Endothelial cell of umbilical vein (primary cell): ENCODE measurements at regions not wholly inside any gene's neighbourhood (a gene's known extent, or its start where the extent isn't known, plus 50 kb on each side); places are given as distances from the start of the nearest gene placed in this dataset.

Experiments used
- BruUV-seq: library from RNA; stranded (reverse); fragments of 400-500 nt; replicated peaks from 2 replicates; lab custom pipeline; 2021; lab: Mats Ljungman, UMichigan
- CTCF ChIA-PET: fragments of 300-600, 350-600 bp; sonication (Branson Sonifier 250); formaldehyde crosslinking; loops from one replicate; lab custom pipeline; 2021; ENCODE audit warnings: antibody characterized with exemption, inconsistent platforms; lab: Charles Lee
- POLR2A ChIA-PET: fragments of 300-600, 350-600 bp; sonication (Branson Sonifier 250); formaldehyde crosslinking; loops from one replicate; lab custom pipeline; 2021; ENCODE audit warnings: antibody characterized with exemption, inconsistent platforms; lab: Charles Lee
- DNase-seq: peaks from one replicate; pipeline ENCODE4 v3.0.0-alpha.2; 2011; ENCODE audit warnings: low read depth, low spot score
- FAIRE-seq: peaks from 2 replicates; lab custom pipeline; 2011; peaks lifted over from hg19 to GRCh38; lab: Jason Lieb, UNC
- H2AFZ ChIP-seq: 2 replicates; pipeline ENCODE4 v1.6.0; 2012; ENCODE audit warnings: low read depth, low read length, control low read depth, inconsistent platforms
- H3K27ac ChIP-seq: 2 replicates; pipeline ENCODE4 v1.5.1; 2011; ENCODE audit warnings: low read depth, mild to moderate bottlenecking, control low read depth, low read length, moderate library complexity; ENCODE audit not compliant: insufficient read depth
- H3K27me3 ChIP-seq, 2 experiments: 2 replicates each; pipeline versions ENCODE4 v1.6.0 to v1.6.1; 2011; ENCODE audit warnings: low read length in 2 of 2, mixed read lengths in 1 of 2; ENCODE audit not compliant: control insufficient read depth in 2 of 2, insufficient read depth in 2 of 2
- H3K36me3 ChIP-seq, 2 experiments: 2 replicates in 1 of 2; 3 replicates in 1 of 2; pipeline ENCODE4 v1.5.1; 2011; ENCODE audit warnings: low read length in 2 of 2, mild to moderate bottlenecking in 1 of 2, moderate library complexity in 1 of 2; ENCODE audit not compliant: control insufficient read depth in 2 of 2, insufficient read depth in 2 of 2; ENCODE audit errors: extremely low read depth in 1 of 2
- H3K4me1 ChIP-seq: 3 replicates; pipeline ENCODE4 v1.5.1; 2011; ENCODE audit warnings: mild to moderate bottlenecking, low read length; ENCODE audit not compliant: control insufficient read depth, insufficient read depth; ENCODE audit errors: extremely low read depth
- H3K4me2 ChIP-seq: 2 replicates; pipeline ENCODE4 v1.6.1; 2011; ENCODE audit warnings: low read length, control low read depth, mixed read lengths; ENCODE audit not compliant: insufficient read depth
- H3K4me3 ChIP-seq, 3 experiments: fragments of 200-600 bp in 1 of 3; sonication (generic), shearing (Covaris generic) in 1 of 3; replicated peaks in 1 of 3; 2 replicates each; pipeline ENCODE4 v1.5.1; 2011 to 2016; ENCODE audit warnings: control low read depth in 3 of 3, low read length in 3 of 3, mild to moderate bottlenecking in 2 of 3, inconsistent platforms in 1 of 3, low read depth in 1 of 3, moderate library complexity in 1 of 3; ENCODE audit not compliant: insufficient read depth in 1 of 3
- H3K79me2 ChIP-seq: 2 replicates; pipeline ENCODE4 v1.6.0; 2012; ENCODE audit warnings: low read length, inconsistent platforms; ENCODE audit not compliant: control insufficient read depth, insufficient read depth
- H3K9ac ChIP-seq: replicated peaks from 2 replicates; pipeline ENCODE3; 2011; ENCODE audit warnings: low read length, control low read depth; ENCODE audit not compliant: insufficient read depth; ENCODE audit errors: extremely low read depth
- H3K9me1 ChIP-seq: replicated peaks from 3 replicates; pipeline ENCODE4 v1.6.0; 2011; ENCODE audit warnings: mild to moderate bottlenecking, low read length; ENCODE audit not compliant: control insufficient read depth, insufficient read depth; ENCODE audit errors: extremely low read depth
- H3K9me3 ChIP-seq: replicated peaks from 2 replicates; pipeline ENCODE4 v1.5.1; 2012; ENCODE audit warnings: low read length, inconsistent platforms; ENCODE audit not compliant: control insufficient read depth, insufficient read depth
- H4K20me1 ChIP-seq: replicated peaks from 2 replicates; pipeline ENCODE3; 2011; ENCODE audit warnings: mild to moderate bottlenecking, low read length; ENCODE audit not compliant: control insufficient read depth, insufficient read depth; ENCODE audit errors: extremely low read depth
- EZH2 ChIP-seq: IDR thresholded peaks from 2 replicates; pipeline ENCODE4 v1.6.1; 2012; ENCODE audit warnings: borderline replicate concordance, low read depth, mild to moderate bottlenecking, moderate library complexity, low read length, inconsistent platforms; ENCODE audit not compliant: severe bottlenecking
- FOS ChIP-seq: IDR thresholded peaks from 2 replicates; pipeline ENCODE4 v1.6.1; 2011; ENCODE audit warnings: mild to moderate bottlenecking, low read length, moderate library complexity, borderline replicate concordance; ENCODE audit not compliant: insufficient read depth
- GATA2 ChIP-seq: IDR thresholded peaks from 2 replicates; pipeline ENCODE4 v1.7.0; 2011; ENCODE audit warnings: low read depth, mild to moderate bottlenecking, moderate library complexity, mixed read lengths, low read length; ENCODE audit not compliant: insufficient read length, insufficient read depth
- JUN ChIP-seq: IDR thresholded peaks from 2 replicates; pipeline ENCODE4 v1.6.1; 2011; ENCODE audit warnings: borderline replicate concordance, low read depth; ENCODE audit not compliant: insufficient read length, insufficient read depth
- MYC ChIP-seq: IDR thresholded peaks from one replicate; pipeline ENCODE4 v1.6.1; 2011; ENCODE audit warnings: mild to moderate bottlenecking, low read depth, low read length
- POLR2A ChIP-seq: IDR thresholded peaks from 2 replicates; pipeline ENCODE4 v1.6.1; 2012; ENCODE audit warnings: low read depth, mild to moderate bottlenecking, control low read depth, low read length
- POLR2AphosphoS5 ChIP-seq: IDR thresholded peaks from 2 replicates; pipeline ENCODE4 v1.6.1; 2012; ENCODE audit warnings: low read depth, mild to moderate bottlenecking, control low read depth, low read length, moderate library complexity; ENCODE audit not compliant: insufficient read depth
- dilution Hi-C: fragments of 300-500 bp; cut with MboI; formaldehyde crosslinking; loops from one replicate; pipeline ENCODE4 v1.15.0; 2019; ENCODE audit warnings: low sequenced_read_pairs; ENCODE audit not compliant: extremely low pct_ligation_motif_present
- intact Hi-C: fragments of 100-400 bp; cut with micrococcal nuclease; formaldehyde crosslinking; loops from one replicate; pipeline ENCODE4 v1.10.0; 2022
- TF ChIP-seq, protein P1 (sequence below): IDR thresholded peaks from 2 replicates; pipeline ENCODE4 v1.6.1; 2011; ENCODE audit not compliant: insufficient read depth, insufficient read length
- TF ChIP-seq, protein P2 (sequence below), 2 donors: IDR thresholded peaks; 1 replicate in 1 of 2; 2 replicates in 1 of 2; pipeline ENCODE4 v1.5.1; 2011; ENCODE audit warnings: low read length in 2 of 2, mild to moderate bottlenecking in 2 of 2, moderate library complexity in 2 of 2, control low read depth in 1 of 2, inconsistent platforms in 1 of 2, low read depth in 1 of 2; ENCODE audit not compliant: insufficient read depth in 1 of 2; ENCODE audit errors: extremely low read depth in 1 of 2

GRCh38 chr3:94402126-94402525 is 339.3 kb downstream of the NSUN3 start:
- Histone ChIP-seq H3K9ac (no peak overlapping the region), H3K27ac (no peak overlapping the region), H4K20me1 (no peaks in the 10 kb centered on the region), H3K4me2 (no peak overlapping the region), H3K9me1 (no peaks in the 10 kb centered on the region), H3K4me3 (no peak overlapping the region), H3K36me3 (no peaks in the 10 kb centered on the region), H2AFZ (no peak overlapping the region), H3K4me1 (no peaks in the 10 kb centered on the region), H3K27me3 (peaks cover 0 to 2% of the 10 kb centered on the region in 2 experiments), H3K9me3 (no peaks in the 10 kb centered on the region), H3K79me2 (no peaks in the 10 kb centered on the region)
- DNase-seq (no peak), FAIRE-seq (no peak)
- CTCF ChIA-PET: no interaction called here
- no TSS peak for BruUV-seq
- TF ChIP-seq JUN (no peak), POLR2AphosphoS5 (no peak), POLR2A (no peak), FOS (no peak), GATA2 (no peak), EZH2 (no peak), MYC (no peak)
- TF ChIP-seq, protein P1, sequence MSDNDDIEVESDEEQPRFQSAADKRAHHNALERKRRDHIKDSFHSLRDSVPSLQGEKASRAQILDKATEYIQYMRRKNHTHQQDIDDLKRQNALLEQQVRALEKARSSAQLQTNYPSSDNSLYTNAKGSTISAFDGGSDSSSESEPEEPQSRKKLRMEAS: no peak
- TF ChIP-seq, protein P2, sequence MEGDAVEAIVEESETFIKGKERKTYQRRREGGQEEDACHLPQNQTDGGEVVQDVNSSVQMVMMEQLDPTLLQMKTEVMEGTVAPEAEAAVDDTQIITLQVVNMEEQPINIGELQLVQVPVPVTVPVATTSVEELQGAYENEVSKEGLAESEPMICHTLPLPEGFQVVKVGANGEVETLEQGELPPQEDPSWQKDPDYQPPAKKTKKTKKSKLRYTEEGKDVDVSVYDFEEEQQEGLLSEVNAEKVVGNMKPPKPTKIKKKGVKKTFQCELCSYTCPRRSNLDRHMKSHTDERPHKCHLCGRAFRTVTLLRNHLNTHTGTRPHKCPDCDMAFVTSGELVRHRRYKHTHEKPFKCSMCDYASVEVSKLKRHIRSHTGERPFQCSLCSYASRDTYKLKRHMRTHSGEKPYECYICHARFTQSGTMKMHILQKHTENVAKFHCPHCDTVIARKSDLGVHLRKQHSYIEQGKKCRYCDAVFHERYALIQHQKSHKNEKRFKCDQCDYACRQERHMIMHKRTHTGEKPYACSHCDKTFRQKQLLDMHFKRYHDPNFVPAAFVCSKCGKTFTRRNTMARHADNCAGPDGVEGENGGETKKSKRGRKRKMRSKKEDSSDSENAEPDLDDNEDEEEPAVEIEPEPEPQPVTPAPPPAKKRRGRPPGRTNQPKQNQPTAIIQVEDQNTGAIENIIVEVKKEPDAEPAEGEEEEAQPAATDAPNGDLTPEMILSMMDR (IDR thresholded peaks at IDR 0.05; ENCODE audit: extremely low read depth in 1 of 2, insufficient read depth in 1 of 2, low read depth in 1 of 2, low read length in 2 of 2): no peak
- dilution Hi-C loops (no loop called here), intact Hi-C loops (no loop called here)
- POLR2A ChIA-PET: no interaction called here
